Keratinocyte (primary cell): ENCODE measurements at regions not wholly inside any gene's neighbourhood (a gene's known extent, or its start where the extent isn't known, plus 50 kb on each side); places are given as distances from the start of the nearest gene placed in this dataset.

Source experiments
- DNase-seq: peaks from one replicate; pipeline ENCODE4 v3.0.0-alpha.2; 2011; ENCODE audit warnings: low read depth, missing footprints, low spot score
- FAIRE-seq: peaks from 2 replicates; lab custom pipeline; 2011; peaks lifted over from hg19 to GRCh38; lab: Jason Lieb, UNC
- H2AFZ ChIP-seq: 2 replicates; pipeline ENCODE4 v1.6.0; 2012; ENCODE audit warnings: low read length, control low read depth, inconsistent platforms; ENCODE audit not compliant: control insufficient read depth
- H3K27ac ChIP-seq: 2 replicates; pipeline ENCODE4 v1.5.1; 2011; ENCODE audit warnings: low read length; ENCODE audit not compliant: control insufficient read depth, insufficient read depth
- H3K27me3 ChIP-seq: 3 replicates; pipeline ENCODE4 v1.6.0; 2011; ENCODE audit warnings: low read length; ENCODE audit not compliant: control insufficient read depth, insufficient read depth; ENCODE audit errors: extremely low read depth
- H3K36me3 ChIP-seq, 2 experiments: 2 replicates in 1 of 2; 3 replicates in 1 of 2; pipeline ENCODE4 v1.5.1; 2011; ENCODE audit warnings: low read length in 2 of 2, mild to moderate bottlenecking in 1 of 2; ENCODE audit not compliant: control insufficient read depth in 2 of 2, insufficient read depth in 2 of 2; ENCODE audit errors: extremely low read depth in 1 of 2
- H3K4me1 ChIP-seq: 3 replicates; pipeline ENCODE4 v1.5.1; 2011; ENCODE audit warnings: low read length; ENCODE audit not compliant: control insufficient read depth, insufficient read depth; ENCODE audit errors: extremely low read depth
- H3K4me2 ChIP-seq: 3 replicates; pipeline ENCODE4 v1.6.0; 2011; ENCODE audit warnings: low read depth, low read length; ENCODE audit not compliant: control insufficient read depth, insufficient read depth; ENCODE audit errors: extremely low read depth
- H3K4me3 ChIP-seq, 3 experiments: fragments of 200-600 bp in 1 of 3; sonication (generic) in 1 of 3; 2 replicates in 2 of 3; 3 replicates in 1 of 3; pipeline ENCODE4 v1.5.1; 2011 to 2016; ENCODE audit warnings: low read length in 3 of 3, mild to moderate bottlenecking in 3 of 3, control low read depth in 2 of 3, inconsistent platforms in 1 of 3, low read depth in 1 of 3, mixed read lengths in 1 of 3, mixed run types in 1 of 3, moderate library complexity in 1 of 3; ENCODE audit not compliant: control insufficient read depth in 2 of 3, insufficient read depth in 2 of 3; ENCODE audit errors: extremely low read depth in 1 of 3
- H3K79me2 ChIP-seq: 2 replicates; pipeline ENCODE4 v1.6.0; 2012; ENCODE audit warnings: low read length; ENCODE audit not compliant: control insufficient read depth, insufficient read depth
- H3K9ac ChIP-seq: 3 replicates; pipeline ENCODE4 v1.6.0; 2011; ENCODE audit warnings: low read length; ENCODE audit not compliant: control insufficient read depth, insufficient read depth; ENCODE audit errors: extremely low read depth
- H3K9me1 ChIP-seq: 3 replicates; pipeline ENCODE4 v1.6.0; 2011; ENCODE audit warnings: low read length; ENCODE audit not compliant: control insufficient read depth, insufficient read depth; ENCODE audit errors: extremely low read depth
- H3K9me3 ChIP-seq: 2 replicates; pipeline ENCODE4 v1.5.1; 2012; ENCODE audit warnings: low read depth, low read length; ENCODE audit not compliant: control insufficient read depth
- H4K20me1 ChIP-seq: 3 replicates; pipeline ENCODE4 v1.6.0; 2011; ENCODE audit warnings: low read length; ENCODE audit not compliant: control insufficient read depth, insufficient read depth; ENCODE audit errors: extremely low read depth
- EZH2 ChIP-seq: IDR thresholded peaks from one replicate; pipeline ENCODE4 v1.6.1; 2012; ENCODE audit warnings: inconsistent platforms, mild to moderate bottlenecking, low read length, moderate library complexity
- dilution Hi-C: fragments of 300-500 bp; cut with MboI; formaldehyde crosslinking; loops from one replicate; pipeline ENCODE4 v1.7.0; 2020; ENCODE audit warnings: low sequenced_read_pairs; ENCODE audit not compliant: extremely low pct_ligation_motif_present
- TF ChIP-seq, protein P1 (sequence below), 3 experiments: IDR thresholded peaks in 1 of 3; conservative IDR thresholded peaks in 1 of 3; optimal IDR thresholded peaks in 1 of 3; 2 replicates in 2 of 3; 3 replicates in 1 of 3; pipeline versions ENCODE3 to v1.5.1; 2011; ENCODE audit warnings: low read length in 3 of 3, mild to moderate bottlenecking in 3 of 3, moderate library complexity in 2 of 3, control low read depth in 1 of 3, inconsistent platforms in 1 of 3; ENCODE audit not compliant: insufficient read depth in 2 of 3; ENCODE audit errors: extremely low read depth in 1 of 3

DNA sequence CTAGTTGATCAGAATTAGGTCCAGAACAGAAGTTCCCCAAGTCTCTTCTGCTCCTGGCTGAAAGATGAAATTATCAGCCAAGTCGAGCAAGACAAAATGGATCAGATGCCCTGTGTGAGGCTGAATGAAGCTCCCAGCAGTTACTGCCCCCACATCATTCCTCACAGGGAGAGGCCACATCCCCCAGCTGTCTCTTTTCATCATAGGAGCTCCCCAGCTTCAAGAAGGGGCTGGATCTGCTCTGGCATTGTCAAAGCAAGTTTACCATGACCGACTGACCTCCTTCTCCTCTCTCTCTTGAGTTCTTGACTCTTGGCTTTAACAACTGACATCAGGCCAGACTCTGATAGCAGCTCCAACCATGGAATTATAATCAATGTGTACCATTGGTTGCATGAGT is 133.3 kb upstream of the RAD23B start:
- no peak overlapping the region for H2AFZ ChIP-seq

DNA sequence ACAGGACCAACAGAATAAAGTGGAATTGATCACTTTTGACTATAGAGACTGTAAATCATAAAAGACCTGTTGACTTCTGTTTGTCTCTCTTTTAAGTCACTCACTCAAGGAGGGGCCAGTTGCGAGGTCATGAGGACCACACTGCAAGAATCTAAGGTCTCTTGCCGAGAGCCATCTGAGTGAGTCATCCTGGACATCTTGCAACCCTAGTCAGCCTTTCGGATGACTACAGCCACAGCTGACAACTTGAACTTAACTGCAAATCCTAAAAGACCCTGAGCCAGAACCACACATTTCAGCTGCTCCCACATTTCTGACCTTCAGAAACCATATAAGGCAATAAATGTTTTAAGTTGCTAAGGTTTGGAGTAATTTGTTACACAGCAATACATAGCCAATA is 129.7 kb upstream of the RAD23B start:
- no peaks in the 10 kb centered on the region for H4K20me1 ChIP-seq
- H3K9me1 ChIP-seq = no peaks in the 10 kb centered on the region
- H3K4me2 ChIP-seq = no peak overlapping the region
- no peak overlapping the region for H3K9ac ChIP-seq
- no peaks in the 10 kb centered on the region for H3K36me3 ChIP-seq
- DNase-seq = no peak
- H2AFZ ChIP-seq = no peak overlapping the region
- H3K27ac ChIP-seq = no peak overlapping the region
- H3K79me2 ChIP-seq = no peaks in the 10 kb centered on the region
- FAIRE-seq = no peak
- H3K4me1 ChIP-seq = no peaks in the 10 kb centered on the region
- peaks cover 4% of the 10 kb centered on the region for H3K27me3 ChIP-seq
- no peaks in the 10 kb centered on the region for H3K9me3 ChIP-seq
- dilution Hi-C loops = no loop called here
- TF ChIP-seq EZH2 = no peak
- TF ChIP-seq, protein P1, sequence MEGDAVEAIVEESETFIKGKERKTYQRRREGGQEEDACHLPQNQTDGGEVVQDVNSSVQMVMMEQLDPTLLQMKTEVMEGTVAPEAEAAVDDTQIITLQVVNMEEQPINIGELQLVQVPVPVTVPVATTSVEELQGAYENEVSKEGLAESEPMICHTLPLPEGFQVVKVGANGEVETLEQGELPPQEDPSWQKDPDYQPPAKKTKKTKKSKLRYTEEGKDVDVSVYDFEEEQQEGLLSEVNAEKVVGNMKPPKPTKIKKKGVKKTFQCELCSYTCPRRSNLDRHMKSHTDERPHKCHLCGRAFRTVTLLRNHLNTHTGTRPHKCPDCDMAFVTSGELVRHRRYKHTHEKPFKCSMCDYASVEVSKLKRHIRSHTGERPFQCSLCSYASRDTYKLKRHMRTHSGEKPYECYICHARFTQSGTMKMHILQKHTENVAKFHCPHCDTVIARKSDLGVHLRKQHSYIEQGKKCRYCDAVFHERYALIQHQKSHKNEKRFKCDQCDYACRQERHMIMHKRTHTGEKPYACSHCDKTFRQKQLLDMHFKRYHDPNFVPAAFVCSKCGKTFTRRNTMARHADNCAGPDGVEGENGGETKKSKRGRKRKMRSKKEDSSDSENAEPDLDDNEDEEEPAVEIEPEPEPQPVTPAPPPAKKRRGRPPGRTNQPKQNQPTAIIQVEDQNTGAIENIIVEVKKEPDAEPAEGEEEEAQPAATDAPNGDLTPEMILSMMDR (optimal IDR thresholded peaks at IDR 0.05 in 1 of 3, IDR thresholded peaks at IDR 0.05 in 1 of 3, conservative IDR thresholded peaks at IDR 0.05 in 1 of 3; ENCODE audit: extremely low read depth in 1 of 3, insufficient read depth in 2 of 3, low read length in 3 of 3) = no peak
- H3K4me3 ChIP-seq = no peak overlapping the region

More for the DNA sequence above, 133.3 kb upstream of the RAD23B start:
- no peaks in the 10 kb centered on the region for H3K9me1 ChIP-seq
- dilution Hi-C loops = no loop called here
- TF ChIP-seq EZH2 = no peak
- TF ChIP-seq, protein P1 (optimal IDR thresholded peaks at IDR 0.05 in 1 of 3, IDR thresholded peaks at IDR 0.05 in 1 of 3, conservative IDR thresholded peaks at IDR 0.05 in 1 of 3; ENCODE audit: extremely low read depth in 1 of 3, insufficient read depth in 2 of 3, low read length in 3 of 3) = no peak
- no peak overlapping the region for H3K27ac ChIP-seq
- H3K27me3 ChIP-seq = peaks cover 3% of the 10 kb centered on the region
- no peaks in the 10 kb centered on the region for H3K9me3 ChIP-seq
- no peaks in the 10 kb centered on the region for H4K20me1 ChIP-seq
- H3K4me3 ChIP-seq = no peak overlapping the region
- H3K79me2 ChIP-seq = no peaks in the 10 kb centered on the region
- H3K36me3 ChIP-seq = no peaks in the 10 kb centered on the region
- H3K4me2 ChIP-seq = no peak overlapping the region
- DNase-seq (no peak), FAIRE-seq (no peak)
- H3K9ac ChIP-seq = no peak overlapping the region
- no peaks in the 10 kb centered on the region for H3K4me1 ChIP-seq
